ENCODE measurements at regions not wholly inside any gene's neighbourhood (a gene's known extent, or its start where the extent isn't known, plus 50 kb on each side); places are given as distances from the start of the nearest gene placed in this dataset.

GRCh38 chr11:39361557-39361956, 2097.9 kb downstream of the LRRC4C start:
- TF ChIP-seq CTCF (IDR thresholded peaks at IDR 0.05), result no peak
- TF ChIP-seq POLR2A (IDR thresholded peaks at IDR 0.05), result no peak
